Fibroblast of skin of right biceps (primary cell): ENCODE measurements at regions not wholly inside any gene's neighbourhood (a gene's known extent, or its start where the extent isn't known, plus 50 kb on each side); places are given as distances from the start of the nearest gene placed in this dataset.

Experiments
- DNase-seq: peaks from one replicate; pipeline ENCODE4 v3.0.0-alpha.2; 2013

DNA sequence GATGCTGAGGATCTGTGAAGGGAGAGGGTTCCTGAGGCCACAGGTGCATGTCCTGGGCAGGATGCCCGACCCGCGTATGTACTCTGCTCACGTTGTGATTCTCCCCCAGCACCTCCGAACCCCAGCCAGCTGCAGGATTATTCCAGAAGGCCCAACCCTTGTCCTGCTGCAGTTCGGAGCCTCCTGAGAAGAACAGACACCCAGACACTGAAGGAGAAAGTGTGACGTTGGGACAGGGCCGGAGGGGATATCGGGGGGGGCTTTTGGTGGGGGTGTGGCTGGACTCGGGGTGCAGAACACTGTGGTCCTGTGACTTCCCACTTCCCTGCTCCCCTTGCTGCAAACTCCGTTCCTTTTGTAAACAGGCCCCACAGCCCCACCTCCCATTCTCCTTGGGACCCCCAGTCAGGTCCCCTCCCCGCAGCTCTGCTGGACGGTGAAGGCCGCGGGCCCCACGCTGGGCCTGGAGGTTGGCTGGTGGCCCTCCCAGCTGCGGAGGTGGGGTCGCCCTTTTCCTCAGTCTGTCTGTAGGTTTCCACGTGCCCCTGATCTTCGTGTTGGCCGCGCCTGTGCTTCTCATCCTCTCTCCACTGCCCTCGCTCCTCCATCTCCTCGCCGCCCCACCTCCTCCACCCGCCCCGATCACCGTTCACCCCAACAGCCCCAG, 83.0 kb upstream of the ADRA2C start:
- no peak for DNase-seq

GRCh38 chr4:3682236-3683076, 83.7 kb upstream of the ADRA2C start:
- no peak for DNase-seq

GRCh38 chr4:3681191-3681590, 85.0 kb upstream of the ADRA2C start:
- DNase-seq: no peak

GRCh38 chr4:3680656-3681055, 85.5 kb upstream of the ADRA2C start:
- DNase-seq: no peak

GRCh38 chr4:3679851-3680311, 86.3 kb upstream of the ADRA2C start:
- no peak for DNase-seq

DNA sequence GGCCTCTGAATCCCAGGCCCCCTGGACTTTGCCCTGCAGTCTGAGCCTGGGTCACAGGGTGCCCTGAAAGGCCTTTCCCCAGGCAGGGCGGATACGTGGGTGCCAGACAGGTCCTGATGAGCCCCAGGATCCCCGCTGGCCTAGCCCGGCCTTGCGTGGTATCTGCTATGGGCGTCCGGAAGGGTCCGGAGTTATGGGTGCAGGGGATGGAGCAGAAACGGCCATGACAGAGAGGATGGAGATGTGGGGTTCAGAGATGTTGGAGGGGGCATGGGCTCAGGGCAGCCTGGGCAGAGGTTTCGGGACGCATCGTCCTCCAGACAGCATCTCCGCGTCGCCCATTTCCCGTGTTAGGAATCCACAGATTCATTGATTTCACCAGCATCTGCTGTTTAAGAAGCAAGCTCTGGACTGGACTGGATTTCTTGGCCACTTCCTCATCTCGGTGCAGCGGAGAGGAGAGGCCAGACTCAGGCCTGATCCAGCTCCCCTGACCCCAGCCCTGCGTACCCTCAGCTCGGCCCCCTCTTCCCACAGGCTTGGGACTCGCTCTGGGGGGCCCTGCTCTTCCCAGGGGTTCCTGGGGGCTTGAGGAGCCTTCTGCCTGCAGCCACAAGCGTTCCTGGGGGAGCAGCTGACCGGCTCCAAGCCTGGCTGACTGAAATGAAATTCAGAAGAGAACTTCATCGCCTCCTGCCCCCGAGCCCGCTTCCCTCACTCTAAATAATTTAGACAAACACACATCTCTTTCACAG, 86.9 kb upstream of the ADRA2C start:
- DNase-seq: no peak

DNA sequence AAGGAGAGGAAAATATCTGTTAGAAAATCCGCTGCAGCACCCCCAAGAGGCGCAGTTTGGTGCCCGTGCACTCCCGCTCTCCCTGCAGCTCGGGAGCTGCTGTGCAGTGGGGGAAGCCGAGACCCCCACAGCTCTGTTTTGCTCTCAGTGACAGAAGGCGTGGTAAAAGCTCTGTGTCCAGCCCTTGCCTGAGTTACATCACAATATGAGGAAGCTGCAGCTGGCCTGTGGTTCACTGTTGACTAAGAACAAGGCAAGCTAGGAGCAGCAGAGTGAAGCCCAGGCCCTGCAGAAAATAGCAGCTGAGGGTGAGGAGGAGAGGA, 88.5 kb upstream of the ADRA2C start:
- no peak for DNase-seq

GRCh38 chr4:3676907-3677747, 89.1 kb upstream of the ADRA2C start:
- DNase-seq: no peak

- no peak for DNase-seq
Measured at GRCh38 chr4:3676196-3676595, 90.0 kb upstream of the ADRA2C start.

- DNase-seq: no peak
Measured at GRCh38 chr4:3675251-3676115, 90.7 kb upstream of the ADRA2C start.

GRCh38 chr4:3674479-3674851, 91.7 kb upstream of the ADRA2C start:
- DNase-seq: no peak

DNA sequence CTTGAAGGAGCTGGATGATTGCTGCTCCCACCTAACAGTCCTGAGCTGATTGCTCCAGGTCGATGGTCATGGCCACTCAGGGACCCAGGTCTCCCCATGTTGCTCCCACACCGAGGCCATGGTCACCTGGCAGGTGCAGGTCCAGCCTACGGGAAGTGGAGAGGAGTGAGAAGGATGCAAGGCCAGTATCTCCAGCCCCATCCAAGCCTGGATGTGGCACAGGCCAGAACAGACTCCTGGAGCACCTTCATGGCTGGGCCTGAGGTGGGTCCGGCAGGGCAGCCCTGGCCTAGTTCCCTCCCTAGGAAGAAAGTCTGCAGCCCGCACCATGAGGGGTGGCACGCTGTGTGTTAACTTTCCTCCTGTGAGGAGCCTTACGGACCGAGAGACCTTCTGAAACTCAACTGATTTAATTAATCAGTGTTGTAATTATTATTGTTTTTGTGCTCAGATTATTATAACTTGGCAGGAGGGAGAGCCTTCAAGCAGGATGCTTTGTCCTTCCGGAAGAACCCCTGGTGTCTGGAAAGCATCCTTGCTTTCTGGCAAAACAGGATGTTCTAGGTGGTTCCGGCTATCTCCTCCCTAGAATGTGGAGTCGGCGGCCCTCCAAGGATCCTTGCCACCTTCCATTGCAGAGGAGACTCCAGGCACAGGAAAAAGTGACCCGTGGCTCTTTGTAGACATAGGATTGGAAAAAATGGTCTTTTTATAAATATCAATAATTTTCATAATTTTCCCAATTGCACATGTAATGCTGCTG, 92.3 kb upstream of the ADRA2C start:
- no peak for DNase-seq

DNA sequence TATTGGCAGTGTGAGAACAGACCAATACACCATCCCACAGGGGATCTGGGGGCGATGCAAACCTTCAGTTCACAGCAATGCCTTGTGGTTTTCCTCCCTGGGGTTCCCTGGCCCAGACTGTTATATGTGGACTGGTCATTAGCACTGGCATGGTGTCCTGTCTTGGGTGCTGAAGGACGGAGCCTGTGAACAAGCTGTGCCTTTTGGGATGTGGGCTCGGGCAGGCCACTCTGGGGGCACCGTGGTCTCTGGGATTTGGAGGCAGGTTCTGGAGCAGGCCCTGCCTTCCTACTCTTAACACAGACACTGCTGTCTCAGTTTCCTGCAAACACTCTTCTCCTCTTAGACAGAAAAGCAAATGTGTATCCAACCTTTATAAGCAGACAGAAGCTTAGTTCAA, 93.0 kb upstream of the ADRA2C start:
- DNase-seq: no peak

- no peak for DNase-seq
Measured at GRCh38 chr4:3672465-3672831, 93.7 kb upstream of the ADRA2C start.

DNA sequence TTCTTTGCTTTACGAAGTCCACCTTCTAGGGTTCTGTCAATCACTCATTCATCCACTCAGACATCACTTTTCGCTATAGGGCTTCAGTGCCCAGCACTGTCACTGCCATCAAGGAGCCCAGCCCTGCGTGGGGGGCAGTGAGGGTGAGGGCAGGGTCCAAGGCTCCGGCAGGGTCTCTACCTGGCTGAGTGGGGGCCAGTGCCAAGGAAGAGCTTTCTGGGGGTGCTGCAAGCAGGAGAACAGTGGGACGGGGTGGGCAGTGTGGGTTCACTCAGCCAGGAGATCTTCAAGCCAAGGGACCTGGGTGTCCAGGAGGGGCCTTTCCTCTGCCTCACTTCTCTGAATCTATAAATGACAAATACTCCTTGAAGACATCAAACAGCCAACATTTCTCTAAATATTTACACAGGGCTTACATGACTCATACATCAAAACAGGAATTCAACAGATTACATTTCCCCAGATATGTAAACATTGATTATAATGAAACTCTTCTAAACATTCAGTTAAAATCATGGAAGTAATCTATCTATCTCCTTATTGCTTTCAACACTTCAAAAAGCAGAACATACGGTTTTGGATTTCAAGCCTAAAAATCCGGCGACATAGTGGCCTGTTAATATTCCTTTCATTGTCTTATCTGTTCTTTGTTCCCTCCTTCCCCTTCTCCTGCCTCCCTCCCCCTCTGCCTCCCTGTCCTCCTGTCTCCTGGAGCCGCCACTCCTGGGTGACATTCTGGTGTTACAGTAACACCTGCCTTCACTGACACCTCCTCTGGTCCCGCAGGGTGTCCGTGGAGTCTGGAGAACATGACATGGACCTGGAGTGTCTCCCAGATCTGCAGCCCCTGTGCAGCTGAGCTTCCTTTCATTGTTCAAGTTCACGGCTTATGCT, 94.4 kb upstream of the ADRA2C start:
- DNase-seq: no peak

DNA sequence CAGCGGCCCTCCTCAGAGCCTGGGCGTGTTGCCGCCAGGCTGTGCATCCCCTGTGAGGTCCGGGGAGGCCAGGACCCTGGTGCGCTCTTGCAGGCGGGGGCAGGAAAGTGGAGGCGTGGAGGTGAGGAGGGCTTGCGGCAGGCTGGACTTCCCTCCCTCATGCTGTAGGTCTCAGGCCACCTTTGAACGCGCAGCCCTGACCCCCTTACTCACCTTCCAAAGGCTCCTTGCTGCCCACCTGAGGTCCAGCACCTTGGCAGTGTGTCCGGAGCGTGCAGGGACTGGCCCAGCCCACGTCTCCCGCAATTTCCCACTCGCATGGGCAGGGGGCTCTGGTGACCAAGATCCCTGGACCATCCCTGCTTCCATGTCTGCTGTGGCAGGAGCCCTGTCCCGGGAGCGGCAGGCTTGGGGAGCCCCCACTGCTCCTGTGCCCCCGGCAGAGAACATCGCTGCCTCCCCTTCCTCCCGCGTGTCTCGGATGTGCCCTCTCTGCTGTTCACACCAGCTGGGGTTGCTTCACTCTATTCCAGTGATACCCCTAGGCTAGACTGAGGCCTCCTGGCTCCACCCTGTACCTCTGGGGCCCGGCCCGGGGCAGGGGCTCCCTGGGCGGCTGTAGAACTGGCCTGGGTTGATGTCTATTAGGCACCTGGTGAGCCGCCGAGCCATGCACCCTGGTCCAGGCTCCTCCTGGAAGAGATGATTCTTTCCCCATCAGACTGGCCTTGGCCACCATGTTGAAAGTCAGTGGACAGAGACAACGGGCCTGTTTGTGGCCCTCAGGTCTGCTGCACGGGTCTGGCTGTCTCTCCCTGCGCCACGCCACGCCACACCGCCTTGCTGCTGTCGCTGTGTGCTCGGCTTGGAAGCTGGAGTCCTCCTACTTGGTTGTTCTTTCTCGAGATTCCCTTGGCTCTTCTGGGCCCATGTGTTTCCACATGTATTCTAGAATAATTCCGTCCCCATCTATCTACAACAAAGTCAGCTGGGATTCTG, 95.4 kb upstream of the ADRA2C start:
- no peak for DNase-seq

GRCh38 chr4:3669553-3669949, 96.6 kb upstream of the ADRA2C start:
- no peak for DNase-seq

DNA sequence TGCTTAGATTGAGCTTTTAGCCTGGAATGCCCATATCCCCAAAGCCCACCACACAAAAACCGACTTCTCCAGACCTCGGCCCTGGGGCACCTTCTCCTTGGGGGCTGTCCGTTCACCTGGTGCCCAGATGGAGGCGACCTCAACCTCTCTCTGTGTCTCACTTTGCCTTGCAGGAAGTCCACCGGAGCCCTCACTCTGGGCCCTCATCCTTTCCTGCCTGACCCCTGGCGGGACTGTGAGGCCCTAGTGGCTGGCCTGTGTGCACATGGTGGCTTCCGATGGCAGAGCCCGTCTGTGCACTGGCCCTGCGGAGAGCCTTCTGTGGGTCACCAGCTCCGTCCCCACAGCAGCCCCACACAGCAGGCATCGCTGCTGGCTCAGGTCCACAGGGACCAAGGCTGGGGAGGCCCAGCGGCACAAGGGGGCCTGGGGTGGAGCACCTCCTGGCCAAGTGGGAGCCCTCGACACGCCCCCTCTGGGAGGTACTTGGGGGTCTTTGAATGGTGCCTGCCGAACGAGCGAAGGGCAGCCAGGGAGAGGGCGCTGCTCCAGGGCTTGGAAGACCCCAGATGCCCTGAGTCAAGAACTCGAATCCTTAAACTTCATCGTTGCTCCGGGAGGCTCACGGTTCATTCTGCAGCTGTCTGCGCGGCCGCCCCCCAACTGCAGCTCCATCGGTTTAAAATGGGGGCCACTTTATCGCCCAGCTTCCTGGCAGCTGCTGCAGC, 97.2 kb upstream of the ADRA2C start:
- no peak for DNase-seq
